CD4-positive, alpha-beta T cell (primary cell): ENCODE measurements at regions not wholly inside any gene's neighbourhood (a gene's known extent, or its start where the extent isn't known, plus 50 kb on each side); places are given as distances from the start of the nearest gene placed in this dataset.

Experiments
- ATAC-seq: fragments of 200-7000 bp; cut with Tn5 transposase; one replicate; pipeline ENCODE4 v1.10.0; 2022; ENCODE audit warnings: mild to moderate bottlenecking; ENCODE audit not compliant: poor library complexity
- CTCF ChIA-PET: fragments of 350-600 bp; sonication (Branson Sonifier 250); formaldehyde crosslinking; loops from one replicate; lab custom pipeline; 2021; ENCODE audit warnings: antibody characterized with exemption, inconsistent platforms; lab: Charles Lee
- POLR2A ChIA-PET: fragments of 350-600 bp; sonication (Branson Sonifier 250); formaldehyde crosslinking; loops from one replicate; lab custom pipeline; 2021; ENCODE audit warnings: antibody characterized with exemption, inconsistent platforms; lab: Charles Lee
- DNase-seq, 14 experiments: peaks; one replicate each; pipeline ENCODE4 v3.0.0-alpha.2; 2013 to 2020; ENCODE audit warnings: mixed read lengths in 2 of 14
- H3K27ac ChIP-seq, 2 donors: one replicate each; pipeline versions ENCODE4 v1.5.1 to v1.7.0; 2013; ENCODE audit warnings: low read length in 2 of 2, low read depth in 1 of 2, mild to moderate bottlenecking in 1 of 2
- H3K27me3 ChIP-seq, 2 experiments: 1 replicate in 1 of 2; 2 replicates in 1 of 2; pipeline versions ENCODE4 v1.6.1 to v1.7.0; 2013; ENCODE audit warnings: low read length in 2 of 2, control low read depth in 1 of 2, mild to moderate bottlenecking in 1 of 2, moderate library complexity in 1 of 2; ENCODE audit not compliant: insufficient read depth in 2 of 2, control insufficient read depth in 1 of 2
- H3K36me3 ChIP-seq: one replicate; pipeline ENCODE4 v1.6.1; 2013; ENCODE audit warnings: low read length, control low read depth; ENCODE audit not compliant: insufficient read depth
- H3K4me1 ChIP-seq: one replicate; pipeline ENCODE4 v1.6.1; 2013; ENCODE audit warnings: low read length, control low read depth; ENCODE audit not compliant: insufficient read depth
- H3K4me3 ChIP-seq: one replicate; pipeline ENCODE4 v1.5.1; 2013; ENCODE audit warnings: mild to moderate bottlenecking, low read length, moderate library complexity
- H3K9me3 ChIP-seq, 2 experiments: 1 replicate in 1 of 2; 2 replicates in 1 of 2; pipeline versions ENCODE4 v1.6.1 to v1.7.0; 2013; ENCODE audit warnings: low read length in 2 of 2, mild to moderate bottlenecking in 2 of 2, control low read depth in 1 of 2, moderate library complexity in 1 of 2; ENCODE audit not compliant: control insufficient read depth in 1 of 2, insufficient read depth in 1 of 2
- H3K27ac Mint-ChIP-seq: one replicate; pipeline ENCODE4 v1.8.0; 2020; ENCODE audit warnings: mixed read lengths
- H3K27me3 Mint-ChIP-seq: one replicate; pipeline ENCODE4 v1.8.0; 2021; ENCODE audit warnings: mixed read lengths
- H3K36me3 Mint-ChIP-seq: one replicate; pipeline ENCODE4 v1.8.0; 2021; ENCODE audit warnings: low read depth, mixed read lengths
- H3K4me1 Mint-ChIP-seq: one replicate; pipeline ENCODE4 v1.8.0; 2021; ENCODE audit warnings: low read depth, mixed read lengths
- H3K4me3 Mint-ChIP-seq: one replicate; pipeline ENCODE4 v1.8.0; 2020; ENCODE audit warnings: mild to moderate bottlenecking, mixed read lengths
- H3K9me3 Mint-ChIP-seq: one replicate; pipeline ENCODE4 v1.8.0; 2020; ENCODE audit warnings: mixed read lengths
- intact Hi-C, 2 experiments: fragments of 100-400 bp; cut with DNase I in 1 of 2; cut with micrococcal nuclease in 1 of 2; formaldehyde crosslinking; loops; one replicate each; pipeline versions ENCODE4 v1.15.1 to v1.9.0; 2023 to 2025; cut with DNase I, micrococcal nuclease
- TF ChIP-seq, protein P1 (sequence below): fragments of 200-600 bp; IDR thresholded peaks from one replicate; pipeline ENCODE4 v1.8.0; 2022; ENCODE audit warnings: antibody characterized with exemption, mild to moderate bottlenecking

DNA sequence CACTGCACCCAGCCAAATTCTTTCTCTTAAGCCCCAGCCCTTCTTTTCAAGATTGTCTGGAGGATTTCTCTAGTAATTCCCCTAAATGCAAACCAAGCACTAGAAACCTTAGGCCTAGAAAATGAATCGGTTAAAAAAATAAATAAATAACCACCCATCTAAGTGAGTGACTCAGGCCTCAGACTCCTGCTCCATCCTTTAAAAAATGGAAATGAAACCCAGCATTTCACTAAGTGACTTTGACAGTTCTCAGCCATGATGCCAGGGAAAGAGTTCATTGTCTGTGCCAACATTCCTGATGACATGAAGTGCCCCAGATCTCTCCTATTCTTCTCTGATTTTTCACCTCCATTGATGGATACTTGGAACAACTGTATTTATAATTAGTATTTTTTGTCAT, 415.2 kb upstream of the DAB1 start:
- Histone ChIP-seq H3K36me3 (no peaks in the 10 kb centered on the region), H3K4me3 (no peak overlapping the region), H3K9me3 (peaks cover 0 to 8% of the 10 kb centered on the region in 2 experiments), H3K4me1 (no peaks in the 10 kb centered on the region), H3K27me3 (peaks cover 0 to 4% of the 10 kb centered on the region in 2 experiments), H3K27ac (no peak overlapping the region)
- Mint-ChIP-seq H3K4me3 (no peak overlapping the region), H3K27ac (no peak overlapping the region), H3K9me3 (peaks cover 7% of the 10 kb centered on the region), H3K36me3 (no peaks in the 10 kb centered on the region), H3K4me1 (no peaks in the 10 kb centered on the region), H3K27me3 (peaks cover 6% of the 10 kb centered on the region)
- DNase-seq = no peak
- intact Hi-C loops = no loop called here
- POLR2A ChIA-PET = no interaction called here
- TF ChIP-seq, protein P1, sequence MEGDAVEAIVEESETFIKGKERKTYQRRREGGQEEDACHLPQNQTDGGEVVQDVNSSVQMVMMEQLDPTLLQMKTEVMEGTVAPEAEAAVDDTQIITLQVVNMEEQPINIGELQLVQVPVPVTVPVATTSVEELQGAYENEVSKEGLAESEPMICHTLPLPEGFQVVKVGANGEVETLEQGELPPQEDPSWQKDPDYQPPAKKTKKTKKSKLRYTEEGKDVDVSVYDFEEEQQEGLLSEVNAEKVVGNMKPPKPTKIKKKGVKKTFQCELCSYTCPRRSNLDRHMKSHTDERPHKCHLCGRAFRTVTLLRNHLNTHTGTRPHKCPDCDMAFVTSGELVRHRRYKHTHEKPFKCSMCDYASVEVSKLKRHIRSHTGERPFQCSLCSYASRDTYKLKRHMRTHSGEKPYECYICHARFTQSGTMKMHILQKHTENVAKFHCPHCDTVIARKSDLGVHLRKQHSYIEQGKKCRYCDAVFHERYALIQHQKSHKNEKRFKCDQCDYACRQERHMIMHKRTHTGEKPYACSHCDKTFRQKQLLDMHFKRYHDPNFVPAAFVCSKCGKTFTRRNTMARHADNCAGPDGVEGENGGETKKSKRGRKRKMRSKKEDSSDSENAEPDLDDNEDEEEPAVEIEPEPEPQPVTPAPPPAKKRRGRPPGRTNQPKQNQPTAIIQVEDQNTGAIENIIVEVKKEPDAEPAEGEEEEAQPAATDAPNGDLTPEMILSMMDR = no peak
- CTCF ChIA-PET = no interaction called here
- ATAC-seq = no peak

- Histone ChIP-seq H3K4me1 (no peaks in the 10 kb centered on the region), H3K27me3 (peaks cover 0 to 4% of the 10 kb centered on the region in 2 experiments), H3K4me3 (no peak overlapping the region), H3K36me3 (no peaks in the 10 kb centered on the region), H3K27ac (no peak overlapping the region), H3K9me3 (peaks cover 0 to 5% of the 10 kb centered on the region in 2 experiments)
- peaks cover 6% of the 10 kb centered on the region for H3K27me3 Mint-ChIP-seq
- ChIA-PET POLR2A (no interaction called here), CTCF (interaction anchor here (0.6 kb wide), 1 partner anchor 170 kb away, joined by 4 read pairs; no protein-coding TSS in a partner anchor)
- H3K27ac Mint-ChIP-seq = no peak overlapping the region
- DNase-seq (no peak), ATAC-seq (no peak)
- H3K9me3 Mint-ChIP-seq = peaks cover 3% of the 10 kb centered on the region
- intact Hi-C loops = no loop called here
- no peaks in the 10 kb centered on the region for H3K4me1 Mint-ChIP-seq
- H3K4me3 Mint-ChIP-seq = no peak overlapping the region
- TF ChIP-seq, protein P1 = no peak
- H3K36me3 Mint-ChIP-seq = no peaks in the 10 kb centered on the region
Measured at GRCh38 chr1:57835620-57836019, 411.8 kb upstream of the DAB1 start.

GRCh38 chr1:57833296-57833695, 409.4 kb upstream of the DAB1 start:
- H3K4me3 ChIP-seq = no peak overlapping the region
- ATAC-seq = no peak
- no peaks in the 10 kb centered on the region for H3K9me3 Mint-ChIP-seq
- no peak for DNase-seq
- H3K27me3 ChIP-seq = peaks cover 0 to 4% of the 10 kb centered on the region in 2 experiments
- TF ChIP-seq, protein P1 = no peak
- H3K36me3 Mint-ChIP-seq = no peaks in the 10 kb centered on the region
- peaks cover 6% of the 10 kb centered on the region for H3K27me3 Mint-ChIP-seq
- ChIA-PET POLR2A (no interaction called here), CTCF (no interaction called here)
- no peak overlapping the region for H3K27ac ChIP-seq
- H3K36me3 ChIP-seq = no peaks in the 10 kb centered on the region
- no peak overlapping the region for H3K4me3 Mint-ChIP-seq
- H3K27ac Mint-ChIP-seq = no peak overlapping the region
- peaks cover 0 to 5% of the 10 kb centered on the region in 2 experiments for H3K9me3 ChIP-seq
- no peaks in the 10 kb centered on the region for H3K4me1 ChIP-seq
- intact Hi-C loops = no loop called here
- no peaks in the 10 kb centered on the region for H3K4me1 Mint-ChIP-seq
